Upper lobe of left lung (tissue), 6 donors: ENCODE measurements at regions not wholly inside any gene's neighbourhood (a gene's known extent, or its start where the extent isn't known, plus 50 kb on each side); places are given as distances from the start of the nearest gene placed in this dataset.
"Not testable (repeated sequence)": the region's sequence is repeated elsewhere in the genome, so short reads cannot be mapped to it uniquely, and the experiment has no call there.

Experiments used
- ATAC-seq, 2 donors: fragments of 200-7000 bp; cut with Tn5 transposase; one replicate each; pipeline ENCODE4 v1.9.1; 2022; ENCODE audit warnings: mild to moderate bottlenecking in 2 of 2, moderate library complexity in 2 of 2; ENCODE audit not compliant: low FRiP score in 2 of 2
- DNase-seq, 2 donors: peaks; one replicate each; pipeline ENCODE4 v3.0.0-alpha.2; 2019 to 2020
- H3K27ac ChIP-seq, 4 donors: fragments of 200-600 bp; sonication (generic); one replicate each; pipeline ENCODE4 v1.5.1; 2016 to 2019
- H3K27me3 ChIP-seq, 4 donors: fragments of 200-600 bp; sonication (generic); one replicate each; pipeline ENCODE4 v1.5.1; 2017 to 2019
- H3K36me3 ChIP-seq, 4 donors: fragments of 200-600 bp; sonication (generic); one replicate each; pipeline ENCODE4 v1.5.1; 2016 to 2019
- H3K4me1 ChIP-seq, 4 donors: fragments of 200-600 bp; sonication (generic); one replicate each; pipeline ENCODE4 v1.5.1; 2018 to 2019
- H3K4me3 ChIP-seq, 4 donors: fragments of 200-600 bp; sonication (generic); one replicate each; pipeline ENCODE4 v1.5.1; 2017 to 2019; ENCODE audit warnings: mild to moderate bottlenecking in 2 of 4, moderate library complexity in 1 of 4
- H3K9me3 ChIP-seq, 4 donors: fragments of 200-600 bp; sonication (generic); one replicate each; pipeline ENCODE4 v1.5.1; 2018 to 2019
- CTCF ChIP-seq, 6 experiments: fragments of 450-650 bp in 4 of 6; fragments of 200-600 bp in 2 of 6; sonication (generic) in 2 of 6; IDR thresholded peaks; one replicate each; pipeline ENCODE4 v1.5.1; 2016 to 2019; ENCODE audit warnings: antibody characterized with exemption in 6 of 6
- EP300 ChIP-seq, 4 donors: sonication (generic); formaldehyde crosslinking; IDR thresholded peaks; one replicate each; pipeline ENCODE4 v1.5.1; 2017; ENCODE audit warnings: antibody characterized with exemption in 4 of 4, control low read depth in 2 of 4
- POLR2A ChIP-seq, 4 donors: fragments of 450-650 bp; IDR thresholded peaks; one replicate each; pipeline ENCODE4 v1.5.1; 2016 to 2017; ENCODE audit warnings: antibody characterized with exemption in 4 of 4, mild to moderate bottlenecking in 2 of 4
- POLR2AphosphoS5 ChIP-seq, 2 donors: sonication (generic); formaldehyde crosslinking; IDR thresholded peaks; one replicate each; pipeline ENCODE4 v1.5.1; 2017; ENCODE audit warnings: antibody characterized with exemption in 2 of 2
- WGBS, 2 donors: methylation state at CpG; one replicate each; pipeline ENCODE4 v1.1.5; 2017 to 2018; 5-methylcytosine and 5-hydroxymethylcytosine counted together
- donor health status: DM: no; HTN: no; CAD: no; lungs with moderate emphysema.
- donor health status: DM: no; HTN: yes; CAD: no; lungs with severe emphysema.

DNA sequence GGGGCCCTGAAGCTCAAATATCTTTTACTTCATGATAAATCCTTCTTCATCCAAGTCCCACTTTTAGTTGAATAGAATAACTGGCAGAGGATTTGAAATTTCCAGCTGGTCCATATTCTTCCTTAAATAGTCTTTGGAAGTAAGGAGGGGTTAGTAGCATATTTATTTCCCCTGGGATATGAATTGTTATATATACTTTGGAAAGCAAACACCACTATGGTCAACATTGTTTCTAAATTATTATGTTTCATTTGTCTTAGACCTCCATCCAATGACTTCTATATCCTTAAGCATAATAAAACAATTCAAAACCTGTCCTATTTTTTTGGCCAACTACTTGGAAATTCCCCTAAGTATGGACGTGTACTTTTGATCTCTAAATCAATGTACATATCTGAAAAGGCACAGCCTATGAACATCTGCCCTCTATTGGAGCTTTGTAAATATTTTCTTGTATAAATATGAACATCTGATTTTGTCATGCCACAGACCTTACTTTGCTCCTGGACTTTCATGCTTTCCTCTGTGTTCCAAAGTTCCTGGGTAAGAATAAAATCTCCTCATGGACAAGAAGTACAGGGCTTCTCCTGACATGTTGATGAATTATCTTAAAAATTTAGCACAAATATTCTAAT, 1212.0 kb downstream of the GALC start:
- DNase-seq = no peak
- no peaks in the 10 kb centered on the region for H3K9me3 ChIP-seq
- ATAC-seq = no peak
- no peaks in the 10 kb centered on the region for H3K4me1 ChIP-seq
- H3K36me3 ChIP-seq = no peaks in the 10 kb centered on the region
- WGBS, 2 donors = 35 to 48% methylated on average over 1 of the region's 1 CpG
- TF ChIP-seq EP300 (IDR thresholded peaks at IDR 0.05) (no peak), POLR2A (IDR thresholded peaks at IDR 0.05) (no peak), POLR2AphosphoS5 (IDR thresholded peaks at IDR 0.05) (no peak), CTCF (IDR thresholded peaks at IDR 0.05) (no peak)
- H3K27ac ChIP-seq = no peak overlapping the region
- H3K27me3 ChIP-seq = no peaks in the 10 kb centered on the region
- H3K4me3 ChIP-seq = no peak overlapping the region

DNA sequence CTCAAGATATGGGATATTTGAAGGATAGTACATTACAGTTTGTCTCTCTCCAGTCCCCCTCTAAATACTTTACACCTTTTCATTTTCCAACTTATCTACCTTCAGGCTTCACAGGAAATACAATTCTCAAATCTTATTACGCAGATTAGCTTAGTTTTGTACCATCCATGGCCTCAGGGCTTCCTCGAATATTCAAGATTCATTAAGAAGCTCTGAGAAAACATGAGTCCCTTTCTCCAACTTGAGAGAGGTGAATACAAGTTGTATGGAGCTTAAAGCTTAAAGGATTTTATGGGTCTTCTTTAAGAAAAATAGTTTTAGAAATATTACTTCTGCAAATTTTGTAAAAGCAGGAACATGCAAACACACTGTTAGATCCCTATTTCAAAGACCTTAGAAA, 1212.5 kb downstream of the GALC start:
- 73 to 88% methylated on average over 2 of the region's 2 CpGs for WGBS, 2 donors

DNA sequence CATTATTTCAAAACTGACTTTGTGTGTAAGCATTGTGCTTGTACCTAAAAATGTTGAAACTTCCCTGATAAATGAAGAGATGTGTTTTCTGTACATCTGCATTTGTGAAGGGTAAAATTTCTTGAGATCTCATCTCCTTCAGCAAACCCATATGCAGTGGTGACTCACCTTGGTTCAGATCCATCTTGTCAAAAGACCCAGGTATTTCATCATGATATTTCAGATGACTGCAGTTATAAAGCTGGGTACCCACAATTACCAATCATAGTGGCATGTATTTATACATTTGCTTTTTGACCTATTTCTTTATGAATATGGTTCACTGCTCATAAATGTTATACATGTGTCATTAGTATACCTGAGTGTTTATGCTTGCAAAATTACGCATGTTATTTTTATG, 1213.6 kb downstream of the GALC start:
- Histone ChIP-seq H3K27me3 (no peaks in the 10 kb centered on the region), H3K36me3 (no peaks in the 10 kb centered on the region), H3K27ac (no peak overlapping the region), H3K4me1 (no peaks in the 10 kb centered on the region), H3K4me3 (no peak overlapping the region), H3K9me3 (no peaks in the 10 kb centered on the region)
- TF ChIP-seq POLR2A (IDR thresholded peaks at IDR 0.05) = no peak
- TF ChIP-seq EP300 (IDR thresholded peaks at IDR 0.05) = no peak
- 97 to 100% methylated on average over 1 of the region's 1 CpG for WGBS, 2 donors
- ATAC-seq (no peak), DNase-seq (no peak)

More for the DNA sequence above, 1212.5 kb downstream of the GALC start:
- Histone ChIP-seq H3K9me3 (no peaks in the 10 kb centered on the region), H3K36me3 (no peaks in the 10 kb centered on the region), H3K27ac (no peak overlapping the region), H3K27me3 (no peaks in the 10 kb centered on the region), H3K4me3 (no peak overlapping the region), H3K4me1 (no peaks in the 10 kb centered on the region)
- ATAC-seq (no peak), DNase-seq (no peak)
- TF ChIP-seq POLR2AphosphoS5 (IDR thresholded peaks at IDR 0.05) = no peak
- no peak for TF ChIP-seq POLR2A (IDR thresholded peaks at IDR 0.05)
- no peak for TF ChIP-seq EP300 (IDR thresholded peaks at IDR 0.05)
- no peak for TF ChIP-seq CTCF (IDR thresholded peaks at IDR 0.05)

GRCh38 chr14:86777963-86778602, 1214.9 kb downstream of the GALC start:
- Histone ChIP-seq H3K9me3 (no peaks in the 10 kb centered on the region), H3K36me3 (no peaks in the 10 kb centered on the region), H3K27me3 (no peaks in the 10 kb centered on the region), H3K4me1 (no peaks in the 10 kb centered on the region), H3K27ac (no peak overlapping the region), H3K4me3 (no peak overlapping the region)
- DNase-seq (no peak), ATAC-seq (no peak)
- 75 to 79% methylated on average over 2 of the region's 2 CpGs for WGBS, 2 donors
- TF ChIP-seq POLR2AphosphoS5 (IDR thresholded peaks at IDR 0.05) (no peak), CTCF (IDR thresholded peaks at IDR 0.05) (no peak), EP300 (IDR thresholded peaks at IDR 0.05) (no peak), POLR2A (IDR thresholded peaks at IDR 0.05) (no peak)

DNA sequence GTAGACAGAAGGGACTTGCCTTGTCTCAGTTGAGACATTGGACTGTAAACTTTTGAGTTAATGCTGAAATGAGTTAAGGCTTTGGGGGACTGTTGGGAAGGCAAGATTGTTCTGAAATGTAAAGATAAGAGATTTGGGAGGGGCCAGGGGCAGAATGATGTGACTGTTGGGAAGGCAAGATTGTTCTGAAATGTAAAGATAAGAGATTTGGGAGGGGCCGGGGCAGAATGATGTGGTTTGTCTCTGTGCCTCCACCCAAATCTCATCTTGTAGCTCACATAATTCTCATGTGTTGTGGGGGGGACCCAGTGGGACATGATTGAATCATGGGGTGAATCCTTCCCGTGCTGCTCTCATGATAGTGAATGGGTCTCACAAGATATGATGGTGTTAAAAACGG, 1217.1 kb downstream of the GALC start:
- not testable (repeated sequence) for H3K4me3 ChIP-seq, H3K4me1 ChIP-seq, ATAC-seq, H3K9me3 ChIP-seq, DNase-seq, H3K36me3 ChIP-seq, H3K27me3 ChIP-seq, H3K27ac ChIP-seq
- 67 to 84% methylated on average over 3 of the region's 3 CpGs for WGBS, 2 donors

- no peak overlapping the region for H3K27ac ChIP-seq
- no peaks in the 10 kb centered on the region for H3K9me3 ChIP-seq
- DNase-seq = no peak
- ATAC-seq = no peak
- H3K4me1 ChIP-seq = no peaks in the 10 kb centered on the region
- no peak for TF ChIP-seq POLR2AphosphoS5 (IDR thresholded peaks at IDR 0.05)
- no peak for TF ChIP-seq EP300 (IDR thresholded peaks at IDR 0.05)
- TF ChIP-seq CTCF (IDR thresholded peaks at IDR 0.05) = no peak
- no peak for TF ChIP-seq POLR2A (IDR thresholded peaks at IDR 0.05)
- no peak overlapping the region for H3K4me3 ChIP-seq
- H3K36me3 ChIP-seq = no peaks in the 10 kb centered on the region
- H3K27me3 ChIP-seq = no peaks in the 10 kb centered on the region
- 48 to 82% methylated on average over 1 to 2 of the region's 2 CpGs for WGBS, 2 donors
Measured at GRCh38 chr14:86774916-86775315, 1218.1 kb downstream of the GALC start.
